Tibial artery (tissue), 4 donors: ENCODE measurements at regions not wholly inside any gene's neighbourhood (a gene's known extent, or its start where the extent isn't known, plus 50 kb on each side); places are given as distances from the start of the nearest gene placed in this dataset.

Source experiments
- DNase-seq, 2 donors: peaks; one replicate each; pipeline ENCODE4 v3.0.0-alpha.2; 2019
- H3K27ac ChIP-seq, 2 donors: fragments of 200-600 bp; sonication (generic) in 1 of 2; 1 replicate in 1 of 2; 2 replicates in 1 of 2; pipeline ENCODE4 v1.5.1; 2018 to 2019; ENCODE audit warnings: mild to moderate bottlenecking in 1 of 2
- H3K27me3 ChIP-seq, 2 donors: fragments of 200-600 bp; sonication (generic) in 1 of 2; one replicate each; pipeline versions ENCODE4 v1.5.1 to v1.6.0; 2016 to 2019
- H3K36me3 ChIP-seq, 3 donors: fragments of 200-600 bp; sonication (generic) in 2 of 3; one replicate each; pipeline ENCODE4 v1.5.1; 2016 to 2019; ENCODE audit warnings: mild to moderate bottlenecking in 2 of 3
- H3K4me1 ChIP-seq, 4 donors: fragments of 200-600 bp; sonication (generic) in 2 of 4; 1 replicate in 3 of 4; 2 replicates in 1 of 4; pipeline ENCODE4 v1.5.1; 2016 to 2019
- H3K4me3 ChIP-seq, 2 donors: fragments of 200-600 bp; sonication (generic) in 1 of 2; 1 replicate in 1 of 2; 2 replicates in 1 of 2; pipeline ENCODE4 v1.5.1; 2018 to 2019; ENCODE audit warnings: mild to moderate bottlenecking in 2 of 2
- H3K9me3 ChIP-seq, 3 donors: fragments of 200-600 bp; sonication (generic) in 1 of 3; one replicate each; pipeline ENCODE4 v1.5.1; 2016 to 2019
- CTCF ChIP-seq, 2 experiments: fragments of 200-600 bp in 1 of 2; fragments of 450-650 bp in 1 of 2; IDR thresholded peaks; one replicate each; pipeline ENCODE4 v1.5.1; 2017 to 2019; ENCODE audit warnings: antibody characterized with exemption in 2 of 2, mild to moderate bottlenecking in 1 of 2, moderate library complexity in 1 of 2
- intact Hi-C: fragments of 100-400 bp; cut with DNase I; formaldehyde crosslinking; loops from one replicate; pipeline ENCODE4 v1.15.0; 2023; ENCODE audit warnings: low total_unique reads

GRCh38 chr4:23364167-23364566, 525.7 kb downstream of the PPARGC1A start:
- no peak overlapping the region for H3K4me3 ChIP-seq
- DNase-seq: no peak
- H3K36me3 ChIP-seq: no peaks in the 10 kb centered on the region
- H3K27me3 ChIP-seq: no peaks in the 10 kb centered on the region
- no peak for TF ChIP-seq CTCF (IDR thresholded peaks at IDR 0.05)
- no peak overlapping the region for H3K27ac ChIP-seq
- no peaks in the 10 kb centered on the region for H3K4me1 ChIP-seq
- intact Hi-C loops: no loop called here
- no peaks in the 10 kb centered on the region for H3K9me3 ChIP-seq

- Histone ChIP-seq H3K27me3 (no peaks in the 10 kb centered on the region), H3K27ac (no peak overlapping the region), H3K4me3 (no peak overlapping the region), H3K4me1 (no peaks in the 10 kb centered on the region), H3K9me3 (no peaks in the 10 kb centered on the region), H3K36me3 (no peaks in the 10 kb centered on the region)
- no peak for DNase-seq
- no peak for TF ChIP-seq CTCF (IDR thresholded peaks at IDR 0.05)
- intact Hi-C loops: no loop called here
These were observed 528.4 kb downstream of the PPARGC1A start for GRCh38 chr4:23361453-23361852.

GRCh38 chr4:23360718-23361117, 529.1 kb downstream of the PPARGC1A start:
- no peak overlapping the region for H3K4me3 ChIP-seq
- H3K36me3 ChIP-seq: no peaks in the 10 kb centered on the region
- DNase-seq: no peak
- TF ChIP-seq CTCF (IDR thresholded peaks at IDR 0.05): no peak
- intact Hi-C loops: no loop called here
- no peaks in the 10 kb centered on the region for H3K9me3 ChIP-seq
- H3K4me1 ChIP-seq: no peaks in the 10 kb centered on the region
- H3K27ac ChIP-seq: no peak overlapping the region
- no peaks in the 10 kb centered on the region for H3K27me3 ChIP-seq

- Histone ChIP-seq H3K36me3 (no peaks in the 10 kb centered on the region), H3K4me1 (no peaks in the 10 kb centered on the region), H3K27ac (no peak overlapping the region), H3K4me3 (no peak overlapping the region), H3K9me3 (no peaks in the 10 kb centered on the region), H3K27me3 (no peaks in the 10 kb centered on the region)
- no peak for TF ChIP-seq CTCF (IDR thresholded peaks at IDR 0.05)
- no peak for DNase-seq
- intact Hi-C loops: no loop called here
These were observed 534.6 kb downstream of the PPARGC1A start for GRCh38 chr4:23355258-23355657.

GRCh38 chr4:23353200-23353599, 536.6 kb downstream of the PPARGC1A start:
- Histone ChIP-seq H3K27me3 (no peaks in the 10 kb centered on the region), H3K27ac (no peak overlapping the region), H3K4me1 (no peaks in the 10 kb centered on the region), H3K9me3 (no peaks in the 10 kb centered on the region), H3K36me3 (no peaks in the 10 kb centered on the region), H3K4me3 (no peak overlapping the region)
- TF ChIP-seq CTCF (IDR thresholded peaks at IDR 0.05): no peak
- DNase-seq: no peak
- intact Hi-C loops: no loop called here

- Histone ChIP-seq H3K9me3 (no peaks in the 10 kb centered on the region), H3K4me3 (no peak overlapping the region), H3K36me3 (no peaks in the 10 kb centered on the region), H3K4me1 (no peaks in the 10 kb centered on the region), H3K27me3 (no peaks in the 10 kb centered on the region), H3K27ac (no peak overlapping the region)
- no peak for TF ChIP-seq CTCF (IDR thresholded peaks at IDR 0.05)
- DNase-seq: no peak
- intact Hi-C loops: no loop called here
These were observed 540.9 kb downstream of the PPARGC1A start for GRCh38 chr4:23348789-23349498.
